Stomach (tissue), 4 donors: ENCODE measurements at regions not wholly inside any gene's neighbourhood (a gene's known extent, or its start where the extent isn't known, plus 50 kb on each side); places are given as distances from the start of the nearest gene placed in this dataset.

Experiments used
- CTCF ChIP-seq, 7 experiments: fragments of 450-650 bp in 4 of 7; fragments of 200-600 bp in 3 of 7; sonication (generic) in 3 of 7; IDR thresholded peaks; one replicate each; pipeline ENCODE4 v1.5.1; 2016 to 2019; ENCODE audit warnings: antibody characterized with exemption in 7 of 7, control low read depth in 2 of 7, mild to moderate bottlenecking in 1 of 7
- POLR2AphosphoS5 ChIP-seq, 3 donors: sonication (generic); formaldehyde crosslinking; IDR thresholded peaks; one replicate each; pipeline ENCODE4 v1.6.1; 2016; ENCODE audit warnings: antibody characterized with exemption in 3 of 3

- TF ChIP-seq POLR2AphosphoS5 (IDR thresholded peaks at IDR 0.05): no peak
- TF ChIP-seq CTCF (IDR thresholded peaks at IDR 0.05): no peak
These were observed 99.4 kb upstream of the HAND1 start for GRCh38 chr5:154577416-154577815.
